Activated CD8-positive, alpha-beta memory T cell treated with anti-CD3 and anti-CD28 coated beads, Interleukin-2, amount 50 U/mL, for 4 hours (primary cell): ENCODE measurements at regions not wholly inside any gene's neighbourhood (a gene's known extent, or its start where the extent isn't known, plus 50 kb on each side); places are given as distances from the start of the nearest gene placed in this dataset.
"Not testable (repeated sequence)": the region's sequence is repeated elsewhere in the genome, so short reads cannot be mapped to it uniquely, and the experiment has no call there.

Experiments used
- DNase-seq: peaks from one replicate; pipeline ENCODE4 v3.0.0-alpha.2; 2020

DNA sequence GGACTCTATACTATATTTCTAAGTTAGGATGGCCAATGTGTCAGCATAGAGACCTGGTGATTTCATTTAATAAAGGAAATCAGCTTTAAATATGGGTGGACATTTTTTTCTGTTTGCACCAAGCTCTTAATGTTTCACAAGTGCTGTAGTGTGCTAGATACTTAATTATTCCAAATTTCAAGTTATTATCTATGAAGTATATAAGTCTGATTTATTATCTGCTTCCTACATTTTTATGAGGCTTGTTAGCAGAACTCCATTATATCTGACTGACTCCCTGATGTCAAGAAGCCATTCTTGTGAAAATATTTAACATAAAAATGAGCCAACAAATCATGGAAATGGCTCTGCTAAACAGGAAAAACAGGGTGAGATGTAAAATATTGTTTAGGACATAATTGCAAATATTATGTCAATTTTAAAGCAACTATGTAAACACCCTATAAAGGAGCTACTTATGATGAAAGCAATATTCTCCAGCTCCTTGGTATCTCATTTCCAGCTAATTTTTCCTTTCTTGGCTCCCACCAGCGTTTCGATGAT, 1415.2 kb downstream of the GATA3 start:
- no peak for DNase-seq

DNA sequence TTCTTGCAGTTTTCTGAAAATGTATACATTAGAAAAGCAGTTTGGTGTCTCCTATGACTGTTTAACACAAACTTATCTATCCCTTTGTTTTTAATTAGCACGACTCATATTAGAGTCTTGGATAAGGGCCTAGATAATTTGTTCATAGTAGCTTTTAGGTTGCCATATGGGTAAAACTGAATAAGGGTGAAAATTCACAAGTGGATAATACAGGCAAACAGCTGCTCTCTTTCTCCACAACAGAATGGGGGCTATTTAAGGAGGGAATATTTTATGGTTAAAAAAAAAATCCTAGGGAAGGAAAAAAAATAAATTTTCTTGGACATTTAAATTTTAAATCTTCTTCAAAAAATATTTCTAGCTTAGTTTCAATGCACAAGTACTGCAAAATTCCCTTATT, 1416.1 kb downstream of the GATA3 start:
- DNase-seq = no peak

DNA sequence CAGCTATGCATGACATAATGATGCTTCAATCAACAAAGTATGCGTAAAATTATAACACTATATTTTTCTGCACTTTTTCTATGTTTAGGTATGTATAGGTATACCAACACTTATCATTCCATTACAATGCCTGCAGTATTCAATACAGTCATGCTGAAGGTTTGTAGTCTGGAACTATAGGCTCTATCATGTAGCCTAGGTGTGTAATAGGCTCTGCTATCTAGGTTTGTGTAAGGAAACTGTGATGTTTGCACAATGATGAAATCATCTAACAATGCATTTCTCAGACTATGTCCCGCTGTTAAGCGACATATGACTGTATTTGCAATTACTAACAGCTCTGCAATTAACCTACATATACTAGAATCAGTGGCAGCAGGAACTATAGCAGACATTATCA, 1447.5 kb downstream of the GATA3 start:
- DNase-seq = no peak

DNA sequence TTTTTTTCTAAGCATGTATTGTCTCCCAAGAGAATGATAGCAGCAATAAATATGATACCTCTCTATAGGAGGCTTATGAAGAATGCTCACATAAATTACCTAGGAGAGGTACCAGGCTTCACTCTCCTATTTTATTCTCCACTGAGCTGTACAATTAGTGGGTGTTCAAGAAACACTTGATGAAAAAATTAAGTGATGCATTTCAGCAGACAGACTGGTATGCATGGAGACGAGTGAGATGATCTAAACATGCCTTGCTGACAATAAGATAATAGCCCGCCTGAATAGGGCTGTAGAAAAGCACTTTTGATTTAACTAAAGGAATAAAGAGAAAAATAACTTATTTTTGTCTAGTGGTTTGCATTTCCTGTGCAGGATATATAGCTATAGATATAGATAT, 1449.7 kb downstream of the GATA3 start:
- no peak for DNase-seq

DNA sequence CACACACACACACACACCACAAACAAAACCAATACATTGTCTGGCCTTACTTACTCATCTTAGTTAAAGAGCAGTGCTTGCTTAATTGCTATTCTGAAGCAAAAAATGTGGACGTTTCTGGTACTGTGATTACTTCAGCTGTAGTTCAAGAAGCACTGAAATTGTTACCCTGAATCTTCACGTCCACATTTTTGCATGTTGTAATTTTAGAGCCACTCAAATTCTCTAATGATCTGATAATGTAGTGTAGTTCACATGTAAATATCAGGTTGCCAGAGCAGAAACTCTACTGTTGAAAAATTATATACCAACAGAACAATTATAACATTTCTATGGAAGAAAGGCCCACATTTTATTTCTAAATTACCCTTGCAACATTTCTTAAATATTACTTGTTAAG, 1451.1 kb downstream of the GATA3 start:
- no peak for DNase-seq

DNA sequence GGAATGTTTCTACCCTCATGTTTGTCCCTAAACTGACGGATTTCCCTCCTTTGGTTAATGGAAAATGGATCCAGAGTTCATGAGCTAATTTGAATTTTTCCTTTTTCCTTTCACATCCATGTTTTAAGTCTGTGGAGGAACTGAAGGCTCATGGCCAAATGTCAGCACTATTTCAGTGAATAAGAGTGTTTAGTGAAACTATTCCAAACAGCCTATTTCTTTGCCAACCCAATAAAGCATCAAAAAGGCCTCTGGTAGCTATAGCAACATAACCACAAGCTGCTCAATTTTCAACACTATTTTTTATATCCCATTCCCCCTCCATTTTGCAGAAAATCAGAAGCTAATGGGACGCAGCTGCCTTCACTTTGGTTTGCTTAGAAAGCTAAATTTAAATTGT, 1454.1 kb downstream of the GATA3 start:
- no peak for DNase-seq

DNA sequence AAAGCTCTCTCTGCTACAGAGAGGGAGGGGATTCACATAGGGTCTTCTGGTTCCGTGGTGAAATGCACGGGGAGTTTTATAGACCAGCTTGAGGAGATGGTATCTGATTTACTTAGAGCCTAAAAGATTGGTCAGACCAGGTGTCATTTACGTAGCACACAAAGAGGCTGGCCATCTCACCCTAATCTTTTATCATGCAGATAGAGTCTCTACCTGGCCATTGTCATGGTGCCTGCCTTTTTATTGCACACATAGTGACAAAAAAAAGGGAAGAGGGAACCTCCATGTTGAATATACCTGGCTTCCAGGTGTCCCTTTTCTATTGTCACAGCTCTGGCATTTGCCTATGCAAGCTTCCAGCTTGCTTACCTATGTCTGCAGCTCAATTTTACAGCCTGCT, 1456.1 kb downstream of the GATA3 start:
- DNase-seq = no peak

DNA sequence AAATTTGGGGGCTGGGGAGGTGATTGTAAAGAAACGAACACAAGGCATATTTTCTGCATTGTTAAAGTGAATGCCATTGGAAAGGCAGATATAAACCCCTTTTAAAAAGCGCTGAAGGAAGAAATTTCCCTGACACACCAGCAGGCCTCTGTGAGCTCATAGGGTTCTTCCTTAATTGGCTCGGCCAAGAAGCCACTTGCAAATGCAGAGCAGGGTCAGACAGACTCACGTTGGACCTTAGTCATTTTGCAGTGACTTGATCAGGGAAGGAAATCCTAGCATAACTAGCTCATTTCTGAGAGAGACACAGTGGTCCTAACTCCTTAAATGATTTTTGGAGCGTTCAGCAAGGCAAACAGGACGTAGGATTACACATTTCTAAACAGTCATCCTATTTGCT, 1461.4 kb downstream of the GATA3 start:
- DNase-seq = no peak

DNA sequence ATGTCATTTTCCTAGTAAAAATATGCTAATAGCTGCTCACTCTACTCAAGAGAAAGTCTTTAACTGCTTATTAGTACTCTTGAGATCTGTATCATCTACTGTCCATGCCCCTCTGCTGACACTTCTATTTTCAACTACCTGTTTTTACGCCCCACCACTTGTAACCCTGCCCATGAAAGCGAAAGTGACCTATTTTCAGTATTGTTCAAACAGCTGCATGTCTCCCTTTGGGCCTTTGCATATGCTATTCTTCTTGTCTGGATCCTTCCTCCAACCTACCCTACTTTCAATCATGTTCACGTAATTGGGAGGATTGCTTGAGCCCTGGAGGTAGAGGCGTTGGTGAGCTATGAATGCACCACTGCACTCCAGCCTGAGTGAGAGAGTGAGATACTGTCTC, 1481.3 kb downstream of the GATA3 start:
- no peak for DNase-seq

DNA sequence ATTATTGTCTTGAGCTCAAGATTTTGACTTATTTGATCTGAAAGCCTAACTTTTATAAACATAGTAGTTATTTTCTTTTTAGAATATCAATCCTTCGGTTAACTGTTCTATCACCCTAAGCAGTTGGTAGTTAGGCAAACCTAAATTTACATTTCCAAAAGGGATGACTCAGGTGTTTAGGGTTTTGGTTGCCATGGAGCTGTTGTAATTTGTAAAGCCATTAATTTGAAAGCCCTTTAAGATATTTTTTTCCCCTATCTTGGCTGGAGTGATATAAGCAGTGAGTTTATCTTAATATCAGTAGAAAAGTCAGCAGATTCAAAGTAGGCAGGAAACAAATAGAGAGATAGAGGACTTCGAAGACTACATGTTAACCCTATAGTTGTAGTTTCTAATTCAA, 1472.6 kb upstream of the CELF2 start:
- DNase-seq = no peak

DNA sequence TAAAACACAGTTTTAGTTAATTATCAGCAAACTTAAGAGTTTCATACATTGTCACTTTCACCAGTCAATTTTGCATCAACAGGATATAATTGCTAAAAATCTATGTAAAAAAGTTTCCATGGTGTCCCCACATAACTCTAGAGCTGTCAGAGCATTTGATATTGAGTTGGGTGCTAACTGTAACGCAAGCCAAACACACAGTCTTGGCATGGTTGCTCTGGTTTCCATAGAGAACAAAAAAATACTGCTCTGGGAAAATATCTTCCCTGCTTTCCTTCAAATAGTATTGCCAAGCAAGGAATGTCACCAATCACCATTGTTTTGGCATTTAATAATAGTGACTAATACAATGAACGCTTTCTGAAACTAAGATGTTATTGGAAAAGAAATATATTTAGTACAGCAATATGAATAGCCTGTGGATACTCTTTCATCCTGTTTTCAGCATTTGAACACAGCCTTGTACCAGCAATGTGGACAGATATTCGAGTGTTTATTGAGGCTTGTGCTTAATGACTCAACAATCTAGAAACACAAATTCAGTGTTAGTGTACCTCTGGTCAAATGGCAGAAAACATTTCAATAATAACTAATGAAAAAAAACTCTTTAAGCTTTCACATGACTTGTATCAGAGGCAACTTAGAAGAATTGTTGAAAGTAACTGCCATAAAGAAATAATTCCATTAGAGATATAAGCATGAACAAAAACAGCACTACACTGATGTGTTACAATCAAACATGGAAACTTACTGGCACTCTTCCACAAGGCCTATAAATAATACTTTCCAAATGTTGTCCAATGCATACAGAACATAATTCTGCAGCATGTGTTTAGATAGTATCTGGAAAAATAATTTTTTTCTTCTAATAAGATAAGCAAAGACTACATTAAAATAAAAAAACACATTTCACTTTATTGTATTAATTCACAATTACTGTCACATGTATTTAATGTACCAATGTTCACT, 1469.5 kb upstream of the CELF2 start:
- DNase-seq = no peak

DNA sequence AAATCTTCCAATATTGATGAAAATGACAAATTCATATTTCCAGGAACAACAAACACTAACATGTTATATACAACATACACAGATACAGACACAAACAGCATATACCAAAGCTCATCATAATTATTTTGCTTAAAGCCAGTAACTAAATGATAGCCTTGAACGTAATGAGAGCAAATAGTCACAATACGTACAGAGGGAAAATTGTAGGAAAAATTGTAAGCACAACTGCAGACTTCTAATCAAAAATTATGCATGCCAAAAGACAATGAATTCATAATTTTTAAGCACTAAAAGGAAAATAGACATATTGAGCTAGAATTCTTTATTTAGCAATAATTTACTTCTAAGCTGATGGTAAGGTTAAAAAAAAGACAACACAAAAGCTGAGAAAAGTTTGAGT, 1466.9 kb upstream of the CELF2 start:
- no peak for DNase-seq

DNA sequence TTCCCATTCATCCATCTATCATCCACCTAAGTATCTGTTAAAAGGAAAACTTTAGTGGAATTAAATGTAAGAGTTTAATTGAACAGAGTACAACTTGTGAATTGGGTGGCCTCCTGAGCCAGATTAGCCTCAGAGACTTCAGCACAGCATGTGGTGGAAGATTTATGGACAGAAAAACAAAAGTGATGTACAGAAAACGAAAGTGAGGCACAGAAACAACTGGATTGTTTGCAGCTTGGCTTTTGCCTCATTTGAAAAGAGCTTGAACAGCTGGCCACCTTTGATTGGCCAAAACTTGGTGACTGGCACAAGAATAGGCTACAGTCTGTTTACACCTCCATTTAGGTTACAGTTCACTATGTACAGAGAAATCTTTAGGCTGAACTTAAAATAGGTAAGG, 1463.4 kb upstream of the CELF2 start:
- DNase-seq = no peak

DNA sequence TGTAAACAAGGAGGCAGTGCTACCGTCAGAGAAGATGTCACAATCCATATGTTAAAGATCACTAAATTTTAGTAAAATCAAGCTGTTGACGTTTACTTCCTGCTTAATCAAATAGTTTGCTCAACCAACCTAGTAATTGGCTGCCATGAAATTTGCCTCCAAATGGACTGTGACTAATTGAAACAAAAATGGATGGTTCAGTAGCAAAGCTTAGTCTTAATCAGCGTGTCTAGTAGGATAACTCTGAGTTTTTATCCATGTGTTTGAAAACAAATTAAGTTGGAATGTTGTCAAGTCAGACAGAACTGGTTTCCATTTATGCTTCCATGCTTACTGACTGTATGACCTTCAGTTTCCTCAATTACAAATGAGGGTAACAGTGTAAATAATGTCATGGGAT, 1456.7 kb upstream of the CELF2 start:
- DNase-seq = no peak

DNA sequence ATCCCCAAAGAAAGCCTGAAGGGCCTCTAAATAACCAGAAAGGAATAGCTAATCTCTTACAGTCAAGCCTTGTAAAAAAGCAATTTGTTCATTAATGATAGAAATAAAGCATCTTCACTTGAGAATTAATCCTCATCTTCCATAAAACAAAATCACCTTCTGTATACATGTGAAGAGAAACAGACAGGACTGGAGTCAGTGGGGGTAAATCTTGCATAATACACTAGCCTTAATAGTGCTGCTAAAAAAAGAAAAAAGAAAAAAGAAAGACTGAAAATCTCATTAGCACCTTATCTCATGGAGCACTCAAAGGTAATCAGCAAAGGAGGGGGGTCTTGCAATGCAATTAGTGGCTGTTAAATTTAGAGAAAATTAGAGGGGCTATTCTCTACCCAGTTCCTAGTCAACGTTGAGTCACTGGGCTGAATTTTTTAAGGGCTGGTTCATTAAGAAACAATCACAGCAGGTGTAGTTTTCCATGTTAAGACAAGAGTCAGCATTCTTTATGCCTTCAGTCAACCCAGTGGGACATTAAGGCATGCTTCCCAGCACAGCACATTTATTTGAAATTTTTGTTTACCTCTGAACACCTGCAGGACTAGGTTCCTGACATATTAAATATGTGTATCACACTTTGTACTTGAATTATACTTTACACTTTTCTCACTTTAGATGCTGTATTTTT, 1455.7 kb upstream of the CELF2 start:
- DNase-seq = no peak

DNA sequence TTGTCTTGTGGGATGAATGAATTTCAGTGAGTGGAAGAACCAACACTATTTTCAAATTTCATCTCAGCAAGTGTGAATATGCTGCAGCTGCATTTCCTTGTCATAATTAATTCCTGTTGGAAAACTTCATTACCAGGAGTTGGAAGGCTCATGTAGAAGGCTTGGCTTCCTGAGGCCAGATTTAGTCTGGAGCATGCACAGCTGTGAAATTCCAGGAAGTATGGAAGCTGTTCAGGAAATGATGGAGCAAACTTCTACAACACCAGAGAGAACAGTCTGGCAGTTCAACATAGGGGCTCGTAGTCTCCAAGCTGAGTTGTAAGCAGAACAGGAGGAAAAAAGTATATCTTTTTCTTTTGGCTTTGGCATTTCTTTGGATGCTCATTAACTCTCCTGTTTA, 1439.9 kb upstream of the CELF2 start:
- no peak for DNase-seq

DNA sequence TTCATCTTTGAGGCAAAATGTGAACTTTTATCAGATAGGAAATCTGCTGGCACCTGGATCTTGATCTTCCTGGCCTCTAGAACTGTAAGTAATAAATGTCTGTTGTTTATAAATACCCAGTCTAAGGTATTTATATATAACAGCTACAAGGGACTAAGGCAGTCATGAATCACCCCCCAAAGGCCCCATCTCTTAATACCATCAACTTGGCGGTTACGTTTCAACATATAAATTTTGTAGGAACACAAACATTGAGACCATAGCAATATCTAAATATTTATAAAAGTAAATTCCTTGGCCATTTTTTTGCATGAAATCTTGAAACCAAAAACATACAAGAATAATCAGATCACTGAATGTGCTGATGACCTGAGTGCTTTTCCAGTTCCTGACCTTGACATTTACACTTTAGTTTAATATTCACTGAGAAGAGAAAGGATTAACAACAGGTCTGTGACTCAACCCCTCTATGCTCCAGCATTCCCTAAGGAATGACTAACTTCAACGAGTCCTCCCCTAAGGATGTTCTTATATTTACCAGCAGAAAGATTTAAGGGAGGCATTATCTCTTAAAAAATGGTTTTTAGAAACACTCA, 1438.5 kb upstream of the CELF2 start:
- DNase-seq = no peak

DNA sequence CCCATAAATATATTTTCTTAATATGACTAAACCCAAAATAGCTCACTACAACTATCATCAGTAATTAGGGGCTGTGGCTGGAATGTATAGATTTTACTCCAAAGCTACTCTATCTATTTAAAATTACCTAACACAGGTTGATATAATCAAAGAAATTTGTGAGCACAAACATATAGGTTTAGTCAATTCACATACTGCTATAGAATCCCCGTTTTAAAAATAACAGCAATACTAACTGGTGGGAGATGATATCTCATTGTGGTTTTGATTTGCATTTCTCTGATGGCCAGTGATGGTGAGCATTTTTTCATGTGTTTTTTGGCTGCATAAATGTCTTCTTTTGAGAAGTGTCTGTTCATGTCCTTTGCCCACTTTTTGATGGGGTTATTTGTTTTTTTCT, 1434.9 kb upstream of the CELF2 start:
- DNase-seq = not testable (repeated sequence)

DNA sequence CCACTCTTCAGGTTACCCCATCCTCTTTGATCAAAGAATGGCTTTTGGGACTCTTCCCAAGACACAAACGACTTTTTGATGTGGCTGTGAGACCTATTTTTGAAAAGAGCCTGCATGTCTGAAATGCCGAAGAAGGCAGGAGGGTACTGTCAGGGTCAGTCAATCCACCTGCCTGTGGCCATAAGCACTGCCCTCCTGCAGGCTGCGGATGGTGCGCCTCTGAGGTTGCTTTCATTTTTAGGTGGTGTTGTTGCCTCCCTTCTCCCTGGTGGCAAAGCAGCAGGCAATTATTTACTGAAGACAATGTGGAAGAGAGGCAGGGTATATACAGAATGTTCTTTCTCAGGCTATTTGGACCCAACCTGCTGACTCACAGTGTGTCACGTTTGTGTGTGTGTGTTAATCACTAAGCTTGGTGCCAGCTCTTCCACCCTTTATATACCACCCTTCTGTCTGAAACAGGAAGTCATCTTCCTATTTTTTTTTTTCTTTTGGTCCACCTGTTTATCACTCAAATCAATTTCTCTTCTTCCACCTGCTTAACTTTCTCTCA, 1421.2 kb upstream of the CELF2 start:
- DNase-seq = no peak

DNA sequence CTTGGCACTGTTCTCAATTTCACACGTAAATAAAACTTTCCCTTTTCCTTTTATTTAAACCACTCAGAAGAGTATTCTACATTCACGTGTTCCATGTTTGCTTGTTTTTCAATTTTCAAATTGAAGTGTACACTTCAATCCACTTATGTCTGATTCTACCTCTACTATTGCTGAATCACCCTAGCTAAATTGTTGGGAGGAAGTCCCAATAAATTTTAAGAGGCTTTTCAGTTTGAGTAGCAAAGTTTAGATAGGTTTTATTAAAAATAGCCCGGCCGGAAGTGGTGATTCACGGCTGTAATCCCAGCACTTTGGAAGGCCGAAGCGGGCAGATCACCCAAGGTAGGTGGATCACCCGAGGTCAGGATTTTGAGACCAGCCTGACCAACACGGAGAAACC, 1414.7 kb upstream of the CELF2 start:
- no peak for DNase-seq

DNA sequence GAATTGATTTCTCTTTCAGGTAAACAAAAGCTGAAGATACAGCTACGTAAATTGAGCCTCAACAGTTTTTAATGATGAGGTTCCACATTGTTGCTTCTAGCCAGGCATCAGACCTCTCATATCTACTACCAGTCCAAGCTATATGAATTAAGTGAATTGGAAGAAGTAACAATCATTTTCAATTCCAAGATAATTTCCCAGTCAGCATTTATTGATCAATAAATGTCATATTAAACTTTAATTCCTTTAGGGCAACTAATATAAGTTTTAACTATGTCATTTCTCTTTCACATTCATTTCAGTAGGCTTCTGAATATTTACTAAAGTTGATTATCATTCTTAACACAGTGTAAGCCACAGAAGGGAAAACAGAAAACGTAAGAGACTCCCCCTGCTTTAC, 1413.7 kb upstream of the CELF2 start:
- DNase-seq = no peak

DNA sequence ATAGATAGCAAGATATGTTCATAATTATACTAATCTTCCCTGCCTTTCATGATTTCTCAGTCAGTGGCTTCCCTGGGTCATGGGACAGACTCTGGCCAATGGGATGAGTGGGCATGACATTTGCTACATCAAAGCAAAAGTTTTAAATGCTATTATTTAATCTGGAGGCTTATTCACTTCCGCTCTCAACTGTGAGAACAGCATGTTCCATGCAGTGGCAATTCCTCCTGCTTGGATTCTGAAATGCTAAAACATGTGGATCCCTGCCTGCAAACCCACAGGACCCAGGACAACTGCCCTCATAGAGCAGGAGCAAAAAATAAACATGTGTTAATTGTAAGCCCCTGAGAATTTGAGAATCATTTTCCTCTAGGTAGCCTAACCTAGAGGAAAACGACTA, 1412.4 kb upstream of the CELF2 start:
- no peak for DNase-seq

DNA sequence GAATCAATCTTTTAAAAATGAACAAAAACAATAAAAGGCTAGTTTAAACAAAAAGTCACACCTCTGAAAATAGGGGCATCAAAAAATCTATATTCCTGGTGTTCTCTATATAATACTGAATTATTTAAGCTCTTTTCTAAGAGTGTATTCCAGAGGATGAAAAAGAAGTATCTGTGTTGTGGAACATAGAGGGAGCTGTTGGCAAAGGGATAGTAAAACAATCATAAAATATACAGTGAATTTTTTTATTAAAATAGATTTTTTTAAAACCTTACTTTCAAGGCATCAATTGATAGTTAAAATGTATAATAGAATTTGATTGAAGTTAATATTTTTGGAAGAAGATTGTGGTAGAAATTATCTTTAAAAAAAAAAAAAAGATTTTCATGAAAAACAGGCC, 1409.1 kb upstream of the CELF2 start:
- DNase-seq = no peak
